Activated CD4-positive, alpha-beta T cell treated with anti-CD3 and anti-CD28 coated beads for 48 hours (primary cell): ENCODE measurements at regions not wholly inside any gene's neighbourhood (a gene's known extent, or its start where the extent isn't known, plus 50 kb on each side); places are given as distances from the start of the nearest gene placed in this dataset.
"Not testable (repeated sequence)": the region's sequence is repeated elsewhere in the genome, so short reads cannot be mapped to it uniquely, and the experiment has no call there.

Experiments
- DNase-seq: peaks from one replicate; pipeline ENCODE4 v3.0.0-alpha.2; 2020

GRCh38 chr9:73890685-73891277 lies 606.4 kb upstream of the RORB start:
- no peak for DNase-seq

DNA sequence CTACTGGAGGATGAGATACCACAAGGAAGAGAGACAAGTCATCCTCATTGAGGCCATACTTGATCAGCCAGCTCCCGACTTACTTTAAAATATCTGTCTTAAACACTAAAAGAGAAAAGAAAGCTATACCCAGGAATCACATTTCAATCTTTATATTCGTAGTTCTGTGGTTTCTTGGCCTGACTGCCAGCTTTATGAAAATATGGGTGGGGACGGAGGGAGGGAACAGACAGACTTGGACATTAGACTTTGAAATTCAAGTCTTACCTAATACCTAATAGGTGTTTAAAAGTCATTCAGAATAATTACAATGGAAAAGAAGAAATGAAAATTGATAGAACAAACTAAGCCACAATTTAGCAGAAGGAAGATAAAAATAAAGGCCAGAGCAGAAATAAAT lies 604.8 kb upstream of the RORB start:
- DNase-seq, result no peak

DNA sequence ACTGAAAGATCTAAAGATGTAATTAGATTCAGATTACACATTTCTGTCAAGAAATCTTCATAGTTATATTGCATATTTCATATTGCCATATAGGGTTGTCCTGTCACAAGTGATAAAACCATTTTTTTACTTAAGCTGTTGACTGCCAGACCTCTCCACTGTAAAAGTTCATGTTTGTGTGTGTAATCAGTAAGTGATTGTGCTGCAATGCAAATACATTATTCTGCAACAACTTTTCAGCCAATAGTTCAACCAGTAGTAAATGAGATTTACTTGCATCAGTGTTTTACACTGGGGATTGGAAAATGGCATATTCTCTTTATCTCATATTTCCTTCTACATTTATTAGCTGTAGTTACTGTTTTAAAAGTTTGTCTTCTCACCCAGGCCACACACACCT lies 603.9 kb upstream of the RORB start:
- DNase-seq, result no peak

GRCh38 chr9:73896061-73896460 lies 601.1 kb upstream of the RORB start:
- DNase-seq, result no peak

DNA sequence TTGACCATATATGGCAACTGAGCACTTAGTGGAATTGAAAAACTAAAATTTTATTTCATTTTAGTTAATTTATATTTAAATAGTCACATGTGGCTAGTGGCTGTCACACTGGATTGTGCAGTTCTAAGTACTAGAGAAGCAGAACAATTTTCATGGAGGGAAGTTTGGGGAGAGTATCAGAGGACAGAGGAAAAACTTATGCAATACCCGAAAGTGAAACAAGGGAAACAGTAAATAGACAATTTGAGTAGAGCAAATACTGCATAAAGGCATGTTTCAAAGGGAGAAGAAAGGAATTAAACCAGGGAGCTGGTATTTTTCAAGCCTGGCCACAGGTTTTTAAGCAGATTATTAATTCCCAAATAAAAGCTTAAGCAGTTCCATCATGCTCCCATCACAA lies 590.5 kb upstream of the RORB start:
- no peak for DNase-seq

GRCh38 chr9:73911804-73912203 lies 585.3 kb upstream of the RORB start:
- DNase-seq, result no peak

GRCh38 chr9:73916016-73916673 lies 581.0 kb upstream of the RORB start:
- DNase-seq, result no peak

GRCh38 chr9:73919712-73920111 lies 577.4 kb upstream of the RORB start:
- no peak for DNase-seq

DNA sequence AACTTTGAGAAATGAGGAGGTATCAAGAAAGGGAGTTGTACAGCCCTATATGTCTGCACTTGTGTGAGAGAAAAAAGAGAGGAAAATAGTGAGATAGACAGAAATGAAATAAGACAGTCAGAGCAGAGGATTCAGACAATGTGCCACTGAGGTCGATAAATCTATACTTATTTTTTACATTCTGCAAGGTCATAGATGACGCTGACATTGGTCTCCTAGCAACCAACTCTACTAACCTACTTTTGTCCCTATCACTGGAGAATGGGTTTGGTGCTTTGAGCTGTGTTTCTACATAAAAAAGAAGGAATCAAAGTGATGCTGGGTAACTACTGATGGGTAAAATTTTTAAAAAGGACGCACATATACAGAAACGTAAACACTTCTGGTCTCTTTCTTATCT lies 573.3 kb upstream of the RORB start:
- DNase-seq, result no peak

- DNase-seq, result no peak
Measured at GRCh38 chr9:73951147-73951546, 546.0 kb upstream of the RORB start.

GRCh38 chr9:73962792-73963191 lies 534.3 kb upstream of the RORB start:
- no peak for DNase-seq

GRCh38 chr9:73969936-73970335 lies 527.2 kb upstream of the RORB start:
- DNase-seq, result no peak

DNA sequence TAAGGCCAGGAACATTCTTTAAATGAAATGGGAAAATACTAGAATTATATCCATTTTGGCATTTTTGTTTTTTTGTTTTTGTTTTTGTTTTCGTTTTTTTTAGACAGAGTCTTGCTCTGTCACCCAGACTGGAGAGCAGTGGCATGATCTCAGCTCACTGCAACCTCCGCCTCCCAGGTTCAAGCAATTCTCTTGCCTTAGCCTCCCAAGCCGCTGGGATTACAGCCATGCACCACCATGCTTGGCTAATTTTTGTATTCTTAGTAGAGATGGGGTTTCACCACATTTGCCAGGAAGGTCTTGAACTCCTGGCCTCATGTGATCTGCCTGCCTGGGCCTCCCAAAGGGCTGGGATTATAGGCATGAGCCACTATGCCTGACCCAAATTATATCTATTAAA lies 520.7 kb upstream of the RORB start:
- DNase-seq, result not testable (repeated sequence)

DNA sequence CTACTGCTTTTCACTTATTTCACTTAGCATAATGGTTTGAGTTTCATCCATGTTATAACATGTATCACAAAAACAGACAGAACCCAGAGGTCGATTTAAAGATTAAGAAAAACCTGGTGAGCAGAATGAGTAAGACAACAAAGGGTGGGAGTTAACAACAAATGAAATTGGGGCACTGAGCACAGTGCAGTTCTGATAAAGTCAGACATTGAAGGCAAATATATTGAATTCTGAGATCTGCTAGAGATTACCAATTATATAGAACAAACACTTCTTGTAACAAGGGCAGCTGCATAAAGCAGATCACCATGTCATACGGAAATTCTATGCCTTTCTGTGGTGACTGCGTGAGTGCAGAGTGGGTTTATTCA lies 517.3 kb upstream of the RORB start:
- no peak for DNase-seq

DNA sequence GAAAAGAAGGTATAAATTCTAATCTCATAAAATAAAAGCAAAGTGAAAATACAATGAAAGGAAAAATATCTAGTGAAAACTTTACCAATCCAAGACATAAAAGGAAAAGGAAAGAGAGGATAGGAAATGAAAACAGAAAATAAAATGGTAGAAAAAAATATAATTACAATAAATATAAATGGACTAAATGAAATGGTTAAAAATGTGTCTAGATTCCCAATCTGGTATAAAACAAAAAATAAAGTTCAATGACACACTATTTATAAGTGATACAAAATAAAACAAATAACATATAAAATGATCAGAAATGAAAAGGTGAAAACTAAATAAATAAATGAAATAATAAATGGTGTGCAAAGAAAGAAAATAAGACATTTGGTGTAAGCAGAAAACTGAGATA lies 516.4 kb upstream of the RORB start:
- DNase-seq, result no peak

DNA sequence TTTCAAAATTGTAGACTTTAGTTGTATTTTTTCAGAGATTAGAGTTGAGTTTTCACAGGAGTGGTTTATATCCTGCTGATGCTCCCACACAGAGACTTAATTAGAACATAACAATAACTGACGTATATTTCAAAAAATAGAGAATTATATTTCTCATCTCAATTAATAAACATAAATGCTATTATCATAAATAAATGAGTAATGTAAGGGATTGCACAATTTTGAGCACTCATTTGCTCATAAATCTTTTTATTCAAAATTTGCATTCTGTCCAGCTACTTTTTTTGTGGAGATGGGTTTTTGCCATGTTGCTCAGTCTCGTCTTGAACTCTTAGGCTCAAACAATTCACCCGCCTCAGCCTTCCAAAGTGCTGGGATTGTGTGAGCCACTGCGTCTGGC lies 515.7 kb upstream of the RORB start:
- no peak for DNase-seq

DNA sequence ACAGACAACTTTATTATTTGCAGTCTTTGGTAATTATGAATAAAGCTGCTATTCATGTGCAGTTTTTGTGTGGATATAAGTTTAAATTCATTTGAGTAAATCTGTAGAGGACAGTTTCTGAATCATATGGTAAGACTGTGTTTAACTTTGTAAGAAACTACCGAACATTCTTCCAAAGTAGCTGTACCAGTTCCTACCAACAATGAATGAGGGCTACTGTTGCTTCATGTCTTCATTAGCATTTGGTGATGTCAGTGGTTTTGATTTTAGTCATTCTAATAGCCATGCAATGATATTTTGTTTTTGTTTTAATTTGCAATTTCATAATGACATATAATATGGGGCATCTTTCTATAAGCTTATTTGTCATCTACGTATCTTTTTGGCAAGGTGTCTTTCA lies 501.3 kb upstream of the RORB start:
- no peak for DNase-seq

DNA sequence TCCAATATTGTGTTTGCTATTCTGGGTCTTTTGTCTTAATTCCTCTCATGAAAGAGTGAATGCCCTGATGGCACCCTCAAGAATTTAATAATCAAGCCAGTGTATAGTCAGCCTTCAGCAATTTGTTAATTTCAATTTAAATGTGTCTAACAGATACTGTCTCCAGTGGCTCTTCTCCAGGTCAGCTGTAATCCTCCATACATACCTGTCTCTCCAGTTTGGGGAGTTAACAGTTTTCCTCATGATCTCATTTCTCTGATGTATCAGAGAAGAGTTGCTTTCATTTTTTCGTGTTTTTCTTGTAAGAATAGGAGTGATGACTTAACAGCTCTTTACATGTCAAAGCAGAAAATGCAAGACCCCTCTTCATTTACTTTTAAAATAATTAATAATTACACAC lies 500.3 kb upstream of the RORB start:
- DNase-seq, result no peak

GRCh38 chr9:74001382-74001781 lies 495.8 kb upstream of the RORB start:
- no peak for DNase-seq

GRCh38 chr9:74006935-74007334 lies 490.2 kb upstream of the RORB start:
- DNase-seq, result no peak

DNA sequence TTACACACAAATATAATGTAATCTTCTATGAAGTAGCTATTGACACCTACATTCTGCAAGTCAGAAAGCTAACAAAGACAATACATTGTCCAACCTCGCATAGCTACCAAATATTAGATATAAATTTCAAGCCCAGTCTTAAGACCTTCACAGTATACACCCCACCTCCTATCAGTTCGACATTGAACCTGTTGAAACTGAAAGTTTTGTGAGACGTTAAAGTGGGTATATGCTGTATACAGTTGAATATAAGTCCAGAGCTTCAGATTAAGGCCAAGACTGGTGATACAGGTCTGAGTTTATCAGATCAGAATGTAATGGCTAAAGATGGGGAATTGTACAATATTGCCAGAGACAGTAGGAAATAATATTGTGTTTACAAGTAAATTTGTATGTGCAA lies 489.3 kb upstream of the RORB start:
- DNase-seq, result no peak

DNA sequence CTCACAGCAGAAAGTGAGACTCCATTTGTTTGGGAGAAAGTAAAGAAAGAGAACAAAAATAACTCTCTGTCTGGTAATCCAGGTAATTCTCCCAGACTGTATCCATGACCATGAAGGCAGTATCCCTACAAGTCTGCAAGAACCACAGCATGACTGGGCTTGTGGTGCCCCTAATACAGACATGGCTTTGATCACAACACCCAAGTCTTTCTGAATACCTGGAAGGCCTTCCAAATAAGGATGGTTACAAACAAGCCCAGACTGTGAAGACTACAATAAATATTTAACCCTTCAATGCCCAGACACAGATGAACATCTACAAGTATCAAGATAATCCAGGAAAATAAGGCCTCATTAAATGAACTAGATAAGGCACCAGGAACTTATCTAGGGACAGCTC lies 481.1 kb upstream of the RORB start:
- DNase-seq, result no peak

GRCh38 chr9:74025402-74025925 lies 471.7 kb upstream of the RORB start:
- no peak for DNase-seq

DNA sequence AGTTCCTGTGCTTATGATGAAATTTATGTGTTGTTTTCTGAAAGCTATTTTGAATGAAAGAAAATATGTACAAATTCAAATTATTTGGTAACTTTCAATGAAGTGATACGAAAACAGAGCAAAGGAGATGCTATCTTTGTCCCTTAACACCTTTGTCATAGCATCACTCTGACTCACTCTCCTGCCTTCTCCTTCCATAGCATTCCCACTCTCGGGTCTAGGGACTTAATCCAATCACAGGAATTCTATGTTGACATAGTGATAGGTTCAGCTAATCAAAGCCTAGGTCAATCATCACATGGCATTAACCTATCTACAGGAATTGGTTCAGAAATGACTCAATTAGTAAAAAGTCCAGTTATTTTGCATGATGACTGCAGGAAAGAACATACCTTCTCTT lies 464.7 kb upstream of the RORB start:
- DNase-seq, result no peak

DNA sequence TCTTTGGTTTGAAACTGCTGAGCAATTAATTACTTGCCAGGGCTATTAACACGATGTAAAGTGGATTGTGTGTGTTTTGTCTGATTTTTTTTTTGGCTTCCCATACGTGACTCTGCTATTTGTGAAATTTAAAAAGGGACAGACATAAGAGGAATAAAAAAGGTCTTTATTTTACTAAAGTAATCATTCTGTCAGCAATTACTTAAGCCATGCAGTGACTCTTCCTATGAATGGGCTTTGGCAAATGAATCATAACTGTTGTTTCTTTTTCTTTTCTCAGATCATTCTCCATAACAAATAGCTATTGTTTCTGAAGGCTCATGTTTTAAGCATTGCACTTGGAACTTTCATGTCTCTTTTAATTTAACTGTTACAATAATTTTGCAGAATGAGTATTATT lies 461.3 kb upstream of the RORB start:
- no peak for DNase-seq
